Heart right ventricle (tissue), 16 donors: ENCODE measurements at regions not wholly inside any gene's neighbourhood (a gene's known extent, or its start where the extent isn't known, plus 50 kb on each side); places are given as distances from the start of the nearest gene placed in this dataset.
A peak's percentile ranks its signal among the peaks of the same experiment; 100 is the strongest.
"Not testable (repeated sequence)": the region's sequence is repeated elsewhere in the genome, so short reads cannot be mapped to it uniquely, and the experiment has no call there.

Experiments used
- ATAC-seq, 8 donors: fragments of 200-7000 bp; cut with Tn5 transposase; one replicate each; pipeline ENCODE4 v1.9.1; 2020; ENCODE audit warnings: mild to moderate bottlenecking in 8 of 8, moderate library complexity in 8 of 8, moderate number of reproducible peaks in 1 of 8
- DNase-seq, 2 donors: peaks; one replicate each; pipeline ENCODE4 v3.0.0-alpha.2; 2020
- H3K27ac ChIP-seq, 10 donors: fragments of 200-600 bp; sonication (generic) in 2 of 10; one replicate each; pipeline versions ENCODE4 v1.5.0 to v1.8.0; 2020 to 2022; ENCODE audit warnings: mild to moderate bottlenecking in 3 of 10
- H3K27me3 ChIP-seq, 7 donors: fragments of 200-600 bp; one replicate each; pipeline ENCODE4 v1.8.0; 2021 to 2022; ENCODE audit warnings: mild to moderate bottlenecking in 2 of 7
- H3K36me3 ChIP-seq, 9 donors: fragments of 200-600 bp; sonication (generic) in 1 of 9; one replicate each; pipeline versions ENCODE4 v1.5.0 to v1.8.0; 2020 to 2022; ENCODE audit warnings: mild to moderate bottlenecking in 2 of 9
- H3K4me1 ChIP-seq, 9 donors: fragments of 200-600 bp; sonication (generic) in 1 of 9; one replicate each; pipeline versions ENCODE4 v1.5.0 to v1.8.0; 2020 to 2022; ENCODE audit warnings: mild to moderate bottlenecking in 4 of 9
- H3K4me3 ChIP-seq, 10 donors: fragments of 200-600 bp; sonication (generic) in 2 of 10; one replicate each; pipeline versions ENCODE4 v1.5.0 to v1.8.0; 2020 to 2022; ENCODE audit warnings: mild to moderate bottlenecking in 7 of 10, moderate library complexity in 2 of 10
- H3K9me3 ChIP-seq, 11 donors: fragments of 200-600 bp in 10 of 11; sonication (generic) in 2 of 11; one replicate each; pipeline versions ENCODE4 v1.5.0 to v1.8.0; 2013 to 2022; ENCODE audit warnings: mild to moderate bottlenecking in 2 of 11, control low read depth in 1 of 11, moderate library complexity in 1 of 11
- WGBS, 2 donors: extraction: QIAGEN DNeasy Blood & Tissue Kit; methylation state at CpG; one replicate each; pipeline ENCODE4 v1.1.7; 2013; ENCODE audit warnings: inconsistent platforms in 1 of 2; 5-methylcytosine and 5-hydroxymethylcytosine counted together
- intact Hi-C, 10 donors: fragments of 100-400 bp; cut with DNase I; formaldehyde crosslinking; loops; one replicate each; pipeline versions ENCODE4 v1.11.1 to v1.14.2; 2022
- TF ChIP-seq, protein P1 (sequence below), 9 donors: fragments of 200-600 bp; sonication (generic) in 2 of 9; IDR thresholded peaks; one replicate each; pipeline versions ENCODE4 v1.5.0 to v1.8.0; 2021 to 2022; ENCODE audit warnings: antibody characterized with exemption in 9 of 9, mild to moderate bottlenecking in 5 of 9, moderate library complexity in 1 of 9
- donor health status: Arrhythmogenic right ventricular cardiomyopathy.
- donor health status: ischemic (EF 13 %, LVEDD 7.1; RV severe dilation, severe dysfunction).
- donor health status: healthy with polysubstance abuse.
- donor health status: DM: no; HTN: yes; CAD: no.
- donor health status: DM: no; HTN: no; CAD: no.
- donor health status: ischemic (EF 25% LVEDD 6.9; RV normal size, moderate dysfunction).
- donor health status: ischemic (EF 25% LVEDD 5.7; RV mildly dilated, moderate dysfunction).
- donor health status: healthy.
- donor health status: DM: yes; HTN: yes; CAD: no.
- donor health status: Ischemic cardiomyopathy.
- donor health status: ischemic (EF 35%, LVEDD 5.7; RV mildly dilated, moderate dysfunction).
- donor health status: nonischemic (EF 11% LVEDD 7.7; RV severe dilation, severe dysfunction).
- donor health status: DM: yes; HTN: yes; CAD: no.
- donor health status: PGD.
- donor health status: ischemic (EF 29% LVEDD 5.4; RV normal size, mild dysfunction).
- donor health status: nonischemic (EF 23%, LVEDD 6.1; RV moderate dilation, normal function).

DNA sequence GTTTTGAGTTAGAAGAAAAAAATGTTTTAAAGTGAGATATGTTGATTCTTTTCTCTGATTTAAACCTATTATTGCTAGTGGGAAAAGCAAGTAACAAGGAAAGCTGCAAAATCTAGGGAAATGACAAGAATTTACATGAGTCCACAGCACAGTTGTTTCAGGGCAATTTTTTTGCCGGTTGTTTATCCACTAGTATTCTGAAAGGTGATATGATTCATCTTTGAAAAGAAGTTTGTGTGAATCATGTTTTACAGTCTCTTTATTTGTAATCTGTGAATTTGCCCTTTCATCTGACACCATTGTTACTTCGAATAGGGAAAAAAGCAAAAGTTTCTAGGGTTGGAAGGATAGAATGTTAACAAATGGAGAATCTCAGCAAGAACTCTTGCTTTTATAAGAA, 894.7 kb downstream of the OTOL1 start:
- DNase-seq: no peak
- Histone ChIP-seq H3K4me3 (no peak overlapping the region), H3K4me1 (no peaks in the 10 kb centered on the region), H3K27ac (no peak overlapping the region), H3K36me3 (no peaks in the 10 kb centered on the region), H3K9me3 (peaks cover 0 to 13% (median 0%) of the 10 kb centered on the region in 11 donors), H3K27me3 (no peaks in the 10 kb centered on the region)
- WGBS, 2 donors: 72 to 83% methylated on average over 2 of the region's 2 CpGs
- TF ChIP-seq, protein P1, sequence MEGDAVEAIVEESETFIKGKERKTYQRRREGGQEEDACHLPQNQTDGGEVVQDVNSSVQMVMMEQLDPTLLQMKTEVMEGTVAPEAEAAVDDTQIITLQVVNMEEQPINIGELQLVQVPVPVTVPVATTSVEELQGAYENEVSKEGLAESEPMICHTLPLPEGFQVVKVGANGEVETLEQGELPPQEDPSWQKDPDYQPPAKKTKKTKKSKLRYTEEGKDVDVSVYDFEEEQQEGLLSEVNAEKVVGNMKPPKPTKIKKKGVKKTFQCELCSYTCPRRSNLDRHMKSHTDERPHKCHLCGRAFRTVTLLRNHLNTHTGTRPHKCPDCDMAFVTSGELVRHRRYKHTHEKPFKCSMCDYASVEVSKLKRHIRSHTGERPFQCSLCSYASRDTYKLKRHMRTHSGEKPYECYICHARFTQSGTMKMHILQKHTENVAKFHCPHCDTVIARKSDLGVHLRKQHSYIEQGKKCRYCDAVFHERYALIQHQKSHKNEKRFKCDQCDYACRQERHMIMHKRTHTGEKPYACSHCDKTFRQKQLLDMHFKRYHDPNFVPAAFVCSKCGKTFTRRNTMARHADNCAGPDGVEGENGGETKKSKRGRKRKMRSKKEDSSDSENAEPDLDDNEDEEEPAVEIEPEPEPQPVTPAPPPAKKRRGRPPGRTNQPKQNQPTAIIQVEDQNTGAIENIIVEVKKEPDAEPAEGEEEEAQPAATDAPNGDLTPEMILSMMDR (IDR thresholded peaks at IDR 0.05): no peak
- intact Hi-C loops: no loop called here
- no peak for ATAC-seq

DNA sequence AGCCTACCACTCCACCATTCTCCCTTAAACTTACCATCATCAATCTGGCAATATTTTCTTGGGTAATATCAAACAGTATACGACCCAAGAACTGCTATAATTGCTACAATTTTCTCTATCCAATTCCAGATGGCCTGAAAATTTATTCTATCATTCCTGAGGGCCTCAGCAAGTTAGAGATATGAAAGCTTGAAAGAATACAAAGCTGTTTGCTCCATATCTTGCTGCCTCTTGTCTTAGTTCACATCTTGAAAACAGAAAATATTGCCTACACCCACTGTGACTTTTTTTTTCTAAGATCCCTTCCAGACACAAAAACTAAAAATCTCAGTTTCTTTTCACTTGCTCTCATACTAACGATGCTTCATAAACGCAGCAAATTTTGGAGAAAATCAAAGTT, 898.9 kb downstream of the OTOL1 start:
- no peaks in the 10 kb centered on the region for H3K4me1 ChIP-seq
- ATAC-seq: no peak
- no peak overlapping the region for H3K27ac ChIP-seq
- TF ChIP-seq, protein P1 (IDR thresholded peaks at IDR 0.05): no peak
- H3K27me3 ChIP-seq: no peaks in the 10 kb centered on the region
- intact Hi-C loops: no loop called here
- 83 to 86% methylated on average over 3 of the region's 3 CpGs for WGBS, 2 donors
- no peak overlapping the region for H3K4me3 ChIP-seq
- H3K9me3 ChIP-seq: peaks cover 0 to 15% (median 0%) of the 10 kb centered on the region in 11 donors
- no peaks in the 10 kb centered on the region for H3K36me3 ChIP-seq
- DNase-seq: no peak

DNA sequence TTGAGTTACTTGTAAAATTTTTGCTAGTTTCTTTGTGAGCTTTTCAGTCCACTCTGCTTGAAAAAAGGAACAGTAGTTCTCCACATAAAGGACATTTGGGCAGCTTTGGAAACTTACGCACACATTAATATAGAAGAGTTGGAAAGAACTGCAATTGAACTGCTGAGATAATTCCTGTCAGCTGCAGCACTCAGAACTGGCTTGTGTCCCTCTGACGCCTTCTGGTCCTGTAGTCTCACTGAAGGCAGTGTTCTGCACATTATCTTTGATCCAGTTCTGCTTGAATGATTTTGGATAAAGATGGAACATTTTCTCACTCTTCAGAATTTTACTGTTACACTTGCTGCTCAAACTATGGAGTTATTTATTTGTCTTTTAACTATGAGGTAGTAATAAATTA, 901.9 kb downstream of the OTOL1 start:
- peak in 1 of 2 donors; percentile 11 for DNase-seq
- peaks cover 0 to 15% (median 0%) of the 10 kb centered on the region in 11 donors for H3K9me3 ChIP-seq
- ATAC-seq: peak in 4 of 8 donors; percentile 61 to 92 (median 69)
- TF ChIP-seq, protein P1 (IDR thresholded peaks at IDR 0.05): no peak
- H3K36me3 ChIP-seq: no peaks in the 10 kb centered on the region
- intact Hi-C loops: no loop called here
- no peak overlapping the region for H3K4me3 ChIP-seq
- no peaks in the 10 kb centered on the region for H3K4me1 ChIP-seq
- H3K27me3 ChIP-seq: no peaks in the 10 kb centered on the region
- H3K27ac ChIP-seq: no peak overlapping the region
- 38 to 56% methylated on average over 2 of the region's 2 CpGs for WGBS, 2 donors

DNA sequence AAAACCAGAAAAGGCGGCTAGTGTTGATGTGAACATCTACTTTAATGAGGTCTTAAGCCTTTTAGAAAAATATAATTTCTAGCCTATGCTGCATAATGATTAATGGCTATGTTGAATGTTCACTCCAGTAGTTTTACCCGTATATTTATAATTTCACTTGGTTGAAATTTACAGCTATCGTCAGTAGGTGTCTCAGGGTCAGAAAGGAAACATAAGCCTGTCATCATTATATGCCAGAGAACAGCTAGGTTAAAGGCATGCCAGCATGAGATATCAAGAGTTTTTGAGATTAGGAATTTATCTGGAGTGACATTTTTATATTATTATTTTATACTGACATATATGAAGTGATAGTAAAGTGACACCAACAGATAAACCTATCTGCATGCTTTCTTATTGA, 904.1 kb downstream of the OTOL1 start:
- H3K27ac ChIP-seq: no peak overlapping the region
- 22 to 38% methylated on average over 3 of the region's 3 CpGs for WGBS, 2 donors
- TF ChIP-seq, protein P1 (IDR thresholded peaks at IDR 0.05): no peak

DNA sequence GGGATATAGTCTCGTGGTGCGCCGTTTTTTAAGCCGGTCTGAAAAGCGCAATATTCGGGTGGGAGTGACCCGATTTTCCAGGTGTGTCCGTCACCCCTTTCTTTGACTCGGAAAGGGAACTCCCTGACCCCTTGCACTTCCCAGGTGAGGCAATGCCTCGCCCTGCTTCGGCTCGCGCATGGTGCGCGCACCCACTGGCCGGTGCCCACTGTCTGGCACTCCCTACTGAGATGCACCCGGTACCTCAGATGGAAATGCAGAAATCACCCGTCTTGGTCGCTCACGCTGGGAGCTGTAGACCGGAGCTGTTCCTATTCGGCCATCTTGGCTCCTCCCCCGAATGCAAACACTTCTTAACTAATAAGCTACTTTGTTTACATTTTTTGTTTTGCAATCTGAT, 914.9 kb downstream of the OTOL1 start:
- WGBS, 2 donors: 89 to 93% methylated on average over 17 to 20 of the region's 23 CpGs
- DNase-seq, ATAC-seq, intact Hi-C loops, H3K4me1 ChIP-seq, H3K9me3 ChIP-seq, H3K4me3 ChIP-seq, H3K27ac ChIP-seq, H3K36me3 ChIP-seq, H3K27me3 ChIP-seq: not testable (repeated sequence)

More for the DNA sequence above, 904.1 kb downstream of the OTOL1 start:
- no peak overlapping the region for H3K4me3 ChIP-seq
- no peaks in the 10 kb centered on the region for H3K4me1 ChIP-seq
- H3K9me3 ChIP-seq: peaks cover 0 to 19% (median 5%) of the 10 kb centered on the region in 11 donors
- no peaks in the 10 kb centered on the region for H3K36me3 ChIP-seq
- ATAC-seq: no peak
- intact Hi-C loops: no loop called here
- no peak for DNase-seq
- H3K27me3 ChIP-seq: no peaks in the 10 kb centered on the region
